HEK293 (cell line): ENCODE measurements at regions not wholly inside any gene's neighbourhood (a gene's known extent, or its start where the extent isn't known, plus 50 kb on each side); places are given as distances from the start of the nearest gene placed in this dataset.

ENCODE experiments used
- CTCF ChIP-seq: fragments of 450-650 bp; formaldehyde crosslinking; IDR thresholded peaks from 2 replicates; pipeline ENCODE4 v1.5.1; 2016; ENCODE audit warnings: missing biosample characterization, missing genetic modification characterization
- ZBTB49 ChIP-seq: fragments of 450-650 bp; formaldehyde crosslinking; IDR thresholded peaks from 2 replicates; pipeline ENCODE4 v1.5.1; 2016; ENCODE audit warnings: missing biosample characterization, missing genetic modification characterization, low read depth
- ZNF114 ChIP-seq: fragments of 450-650 bp; formaldehyde crosslinking; IDR thresholded peaks from 2 replicates; pipeline ENCODE4 v1.5.0; 2017; ENCODE audit warnings: missing biosample characterization, missing genetic modification characterization
- ZNF239 ChIP-seq: fragments of 450-650 bp; formaldehyde crosslinking; IDR thresholded peaks from 2 replicates; pipeline ENCODE4 v1.5.1; 2016; ENCODE audit warnings: missing biosample characterization, missing genetic modification characterization
- ZNF48 ChIP-seq: fragments of 450-650 bp; formaldehyde crosslinking; IDR thresholded peaks from 2 replicates; pipeline ENCODE4 v1.5.1; 2016; ENCODE audit warnings: missing biosample characterization, missing genetic modification characterization
- ZNF549 ChIP-seq: fragments of 450-650 bp; IDR thresholded peaks from 2 replicates; pipeline ENCODE4 v1.5.1; 2018; ENCODE audit warnings: missing biosample characterization, missing genetic modification characterization, mild to moderate bottlenecking, inconsistent platforms, moderate library complexity
- ZNF580 ChIP-seq: fragments of 450-650 bp; formaldehyde crosslinking; IDR thresholded peaks from 2 replicates; pipeline ENCODE4 v1.5.1; 2016; ENCODE audit warnings: missing biosample characterization, missing genetic modification characterization
- ZNF626 ChIP-seq: fragments of 450-650 bp; sonication (Bioruptor Pico); formaldehyde crosslinking; IDR thresholded peaks from 2 replicates; pipeline ENCODE4 v1.5.1; 2018; ENCODE audit warnings: missing biosample characterization, missing genetic modification characterization, inconsistent platforms
- ZNF747 ChIP-seq: fragments of 450-650 bp; formaldehyde crosslinking; IDR thresholded peaks from 2 replicates; pipeline ENCODE4 v1.5.1; 2016; ENCODE audit warnings: missing biosample characterization, missing genetic modification characterization

GRCh38 chr21:27425172-27425571 lies 458.3 kb upstream of the ADAMTS5 start:
- TF ChIP-seq ZNF580 (no peak), ZNF549 (no peak), ZNF114 (no peak), ZBTB49 (tag by site-specific recombination) (no peak), CTCF (tag by site-specific recombination) (no peak), ZNF48 (tag by site-specific recombination) (no peak), ZNF747 (no peak), ZNF626 (no peak), ZNF239 (tag by site-specific recombination) (no peak)
